ENCODE measurements at regions not wholly inside any gene's neighbourhood (a gene's known extent, or its start where the extent isn't known, plus 50 kb on each side); places are given as distances from the start of the nearest gene placed in this dataset.

- DNase-seq (ENCODE audit: extremely low read depth, low read depth): no peak
Measured at GRCh38 chr21:26743524-26743923, 101.7 kb downstream of the ADAMTS1 start.

GRCh38 chr21:26739189-26739588 lies 106.0 kb downstream of the ADAMTS1 start:
- no peak for DNase-seq (ENCODE audit: extremely low read depth, low read depth)

DNA sequence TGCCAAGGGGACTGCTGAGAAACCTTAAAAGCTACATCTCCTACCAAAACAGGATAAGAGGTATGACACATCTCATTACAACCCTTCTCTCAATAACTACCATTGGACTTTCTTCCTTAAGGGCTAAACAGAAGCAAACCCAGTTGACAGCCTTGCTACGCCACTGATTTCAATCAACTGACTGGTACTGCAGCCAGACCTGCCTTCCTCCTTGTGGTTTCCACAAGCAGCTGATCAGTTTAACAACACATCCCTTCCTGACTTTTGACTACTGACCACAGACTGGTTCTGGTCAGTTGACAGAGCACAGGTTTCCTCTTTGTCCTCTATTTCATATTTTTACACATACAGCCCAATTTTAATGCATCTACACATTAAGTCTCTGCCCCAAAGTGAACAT lies 108.8 kb downstream of the ADAMTS1 start:
- DNase-seq (ENCODE audit: extremely low read depth, low read depth): no peak

DNA sequence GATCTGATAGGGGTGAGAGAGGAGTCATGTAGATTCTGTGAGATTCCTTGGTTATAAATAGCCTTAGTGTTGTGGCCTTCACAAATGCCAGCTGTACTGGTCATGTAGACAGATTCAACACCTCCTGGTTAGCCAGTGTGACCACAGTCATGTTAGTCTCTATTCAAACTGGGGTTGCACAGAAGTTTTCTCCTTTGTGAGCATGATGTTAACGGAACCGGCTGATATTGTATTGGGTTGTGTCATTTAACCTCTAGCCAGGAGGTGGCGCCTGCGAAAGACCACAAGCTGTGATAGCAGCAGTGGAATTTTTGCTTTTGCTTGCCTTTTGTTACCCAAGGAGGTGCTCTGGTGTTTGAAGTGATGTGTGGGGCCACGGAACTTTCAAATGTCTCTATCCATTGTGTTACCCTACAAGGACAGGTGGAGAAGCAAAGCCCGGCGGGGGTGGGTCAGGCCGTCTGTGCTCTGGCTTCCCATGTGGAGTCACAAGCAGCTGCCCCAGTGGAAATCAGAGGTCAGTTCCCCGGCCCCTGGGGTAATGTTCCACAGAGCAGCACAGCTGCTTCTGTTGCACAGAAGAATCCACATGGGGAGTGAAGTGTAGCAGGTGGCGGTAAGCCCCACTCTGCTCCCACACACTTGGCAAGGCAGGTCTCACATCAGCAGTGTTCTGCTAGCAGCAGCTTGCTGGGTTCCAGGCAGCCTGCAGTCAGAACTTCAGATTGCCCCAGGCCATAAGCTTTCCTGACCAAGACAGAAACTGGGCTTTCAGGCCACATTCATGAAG lies 112.6 kb downstream of the ADAMTS1 start:
- DNase-seq (ENCODE audit: extremely low read depth, low read depth): peak; percentile 19

DNA sequence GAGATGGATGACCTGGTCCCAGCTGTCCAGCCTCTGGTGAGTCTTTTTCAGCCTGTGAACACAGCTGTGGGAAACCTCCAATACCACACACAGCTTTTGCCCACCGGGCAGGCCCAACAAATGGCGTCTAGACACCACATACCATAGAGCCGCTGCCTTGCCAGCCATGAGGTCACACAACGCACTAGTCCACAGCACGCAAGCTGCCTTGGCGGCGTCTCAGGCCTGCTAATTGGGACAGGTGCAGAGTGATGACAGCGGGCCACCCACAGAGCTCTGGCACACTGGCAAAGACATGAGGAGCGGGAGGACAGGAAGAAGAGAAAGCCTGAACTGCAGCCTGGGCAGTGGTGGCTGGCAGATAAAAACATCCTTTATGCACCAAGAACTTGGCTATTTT lies 125.5 kb downstream of the ADAMTS1 start:
- no peak for DNase-seq (ENCODE audit: extremely low read depth, low read depth)

GRCh38 chr21:26717146-26717739 lies 128.0 kb downstream of the ADAMTS1 start:
- peak; percentile 8 for DNase-seq (ENCODE audit: extremely low read depth, low read depth)

- peak; percentile 58 for DNase-seq (ENCODE audit: extremely low read depth, low read depth)
Measured at GRCh38 chr21:26715878-26716506, 129.2 kb downstream of the ADAMTS1 start.

- DNase-seq (ENCODE audit: extremely low read depth, low read depth): no peak
Measured at GRCh38 chr21:26715116-26715515, 130.1 kb downstream of the ADAMTS1 start.

DNA sequence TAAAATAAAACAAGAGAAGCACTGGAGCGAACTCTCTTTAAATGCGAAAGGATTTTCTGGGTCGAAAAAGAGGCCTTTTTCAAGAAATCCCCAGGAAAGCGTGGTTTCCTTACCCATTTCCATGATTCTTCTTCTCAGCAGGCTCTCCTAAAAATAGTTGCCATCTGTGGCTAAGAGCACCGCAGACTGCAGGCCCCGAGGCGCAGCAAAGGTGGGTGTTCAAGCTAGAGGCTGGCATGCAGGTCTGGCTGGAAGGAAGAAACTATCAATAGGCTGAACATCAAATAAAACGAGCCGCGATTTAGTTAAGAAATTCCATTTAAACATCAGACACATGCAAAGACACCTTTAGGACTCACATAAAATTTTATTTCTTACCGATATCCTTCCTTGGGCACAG lies 135.1 kb downstream of the ADAMTS1 start:
- no peak for DNase-seq (ENCODE audit: extremely low read depth, low read depth)

DNA sequence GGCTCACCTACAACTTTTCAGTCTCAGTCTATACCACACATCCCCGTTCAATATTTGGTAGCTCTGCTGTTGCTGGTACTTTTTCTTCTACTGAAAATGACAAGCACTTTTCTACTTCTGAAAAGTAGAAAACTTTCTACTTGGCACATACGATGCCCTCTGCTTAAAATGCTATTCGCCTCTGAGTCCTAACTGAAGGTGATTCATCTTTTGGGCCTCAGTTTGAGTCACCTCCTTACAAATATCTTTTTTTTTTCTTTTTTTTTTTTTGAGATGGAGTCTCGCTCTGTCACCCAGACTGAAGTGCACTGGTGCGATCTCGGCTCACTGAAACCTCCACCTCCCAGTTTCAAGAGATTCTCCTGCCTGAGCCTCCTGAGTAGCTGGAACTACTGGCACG lies 136.0 kb upstream of the CYYR1 start:
- no peak for DNase-seq (ENCODE audit: extremely low read depth, low read depth)

DNA sequence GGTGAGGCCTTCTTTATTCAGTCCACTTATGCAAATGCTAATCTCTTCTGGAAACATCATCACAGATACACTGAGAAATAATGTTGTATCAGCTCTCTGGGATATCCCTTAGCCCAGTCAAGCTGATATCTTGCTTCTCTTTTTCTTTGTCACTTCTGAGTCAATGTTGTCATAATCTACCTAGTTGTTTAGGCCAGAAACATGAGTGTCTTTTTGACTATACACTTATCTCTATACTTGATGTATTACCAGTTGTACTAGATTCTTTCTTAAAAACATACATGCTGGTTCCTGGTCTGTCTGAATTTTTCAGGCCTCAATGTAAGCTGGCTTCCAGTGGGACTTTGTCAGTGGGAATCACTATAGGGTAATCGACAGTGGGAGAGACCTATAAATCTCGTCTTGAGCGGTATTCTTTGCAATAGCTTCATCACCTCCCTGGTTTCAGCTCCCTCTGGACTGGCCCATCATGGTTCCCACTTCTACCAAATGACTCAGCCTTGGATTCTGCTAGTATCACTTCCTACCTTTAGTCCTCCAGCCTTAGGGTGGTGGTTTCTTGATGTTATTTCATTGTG lies 135.2 kb upstream of the CYYR1 start:
- DNase-seq (ENCODE audit: extremely low read depth, low read depth): no peak

GRCh38 chr21:26707246-26707645 lies 134.2 kb upstream of the CYYR1 start:
- DNase-seq (ENCODE audit: extremely low read depth, low read depth): no peak

DNA sequence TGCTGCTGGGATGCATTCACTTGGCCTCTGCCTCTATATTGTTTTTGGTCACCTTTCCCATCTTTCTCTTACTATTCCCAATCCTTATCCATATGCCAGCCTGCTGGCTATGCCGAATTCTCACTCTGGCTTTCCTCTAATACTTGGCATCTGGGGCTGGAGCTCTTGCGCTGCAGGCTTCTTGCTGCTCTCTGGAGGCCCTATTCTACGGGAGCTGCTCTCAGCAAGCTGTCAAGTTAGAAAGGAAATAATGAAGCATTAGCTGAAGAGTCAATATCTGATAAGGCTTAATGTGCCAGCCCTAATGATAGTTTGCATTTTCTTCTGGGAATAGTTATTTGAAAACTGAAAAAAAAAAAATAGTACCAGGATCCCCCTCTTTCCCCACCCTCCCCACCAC lies 125.3 kb upstream of the CYYR1 start:
- no peak for DNase-seq (ENCODE audit: extremely low read depth, low read depth)

DNA sequence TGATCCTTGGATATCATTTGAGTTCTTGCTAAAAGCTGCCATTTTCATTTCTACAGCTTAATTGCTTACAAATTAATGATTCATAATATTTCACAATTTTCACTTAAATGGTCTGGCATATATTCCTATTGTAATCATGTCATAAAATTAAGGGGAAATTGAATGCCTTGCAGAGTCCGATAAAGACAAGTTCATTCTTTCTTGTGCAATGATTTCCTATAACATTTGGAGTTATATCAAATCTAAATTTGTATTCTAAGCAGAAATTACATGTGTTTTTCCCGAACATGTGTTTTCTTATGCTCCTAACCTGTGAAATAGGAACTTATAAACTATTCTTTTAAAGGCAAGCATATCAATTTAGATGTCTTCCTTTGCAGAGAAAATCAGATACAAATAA lies 118.3 kb upstream of the CYYR1 start:
- no peak for DNase-seq (ENCODE audit: extremely low read depth, low read depth)

DNA sequence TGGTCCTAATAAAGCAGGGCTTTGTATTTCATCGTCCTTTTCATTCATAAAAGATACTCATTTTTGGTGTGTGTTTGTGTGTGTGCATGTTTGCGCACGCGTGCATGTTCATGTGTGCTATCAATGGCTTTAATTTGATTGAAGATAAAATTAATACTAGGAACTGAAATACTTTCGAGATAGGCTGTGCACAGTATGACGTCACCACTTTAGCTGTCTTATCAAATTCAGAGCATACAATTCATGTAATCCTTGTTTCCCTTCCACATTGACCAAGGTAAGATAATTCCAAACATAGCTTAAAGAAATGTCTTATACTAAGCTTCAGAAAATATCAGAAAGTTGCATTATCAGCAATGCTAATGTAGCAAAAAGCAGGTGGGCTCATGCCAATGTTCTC lies 113.6 kb upstream of the CYYR1 start:
- DNase-seq (ENCODE audit: extremely low read depth, low read depth): no peak

- peak; percentile 26 for DNase-seq (ENCODE audit: extremely low read depth, low read depth)
Measured at GRCh38 chr21:26686278-26686677, 113.2 kb upstream of the CYYR1 start.

GRCh38 chr21:26684889-26685288 lies 111.8 kb upstream of the CYYR1 start:
- no peak for DNase-seq (ENCODE audit: extremely low read depth, low read depth)

DNA sequence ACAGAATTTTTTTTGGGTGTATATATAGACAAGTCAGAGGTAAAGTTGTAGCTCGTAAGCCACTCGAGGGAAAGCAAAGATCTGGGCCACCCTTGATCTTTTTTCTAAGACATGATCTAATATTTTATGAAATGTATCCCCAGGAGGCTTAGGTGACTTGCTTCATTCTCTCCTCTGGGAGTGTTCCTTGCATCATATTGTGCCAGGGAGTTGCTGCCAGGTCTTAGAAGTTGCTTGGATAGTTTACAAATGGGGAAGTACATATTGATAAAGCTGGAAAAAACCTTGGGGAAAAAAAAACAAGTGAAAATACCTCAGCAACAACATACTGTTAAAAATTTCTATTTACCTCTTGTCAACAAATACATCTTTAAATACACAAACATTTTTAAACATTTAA lies 110.9 kb upstream of the CYYR1 start:
- DNase-seq (ENCODE audit: extremely low read depth, low read depth): peak; percentile 1

GRCh38 chr21:26679284-26679683 lies 106.2 kb upstream of the CYYR1 start:
- DNase-seq (ENCODE audit: extremely low read depth, low read depth): no peak

DNA sequence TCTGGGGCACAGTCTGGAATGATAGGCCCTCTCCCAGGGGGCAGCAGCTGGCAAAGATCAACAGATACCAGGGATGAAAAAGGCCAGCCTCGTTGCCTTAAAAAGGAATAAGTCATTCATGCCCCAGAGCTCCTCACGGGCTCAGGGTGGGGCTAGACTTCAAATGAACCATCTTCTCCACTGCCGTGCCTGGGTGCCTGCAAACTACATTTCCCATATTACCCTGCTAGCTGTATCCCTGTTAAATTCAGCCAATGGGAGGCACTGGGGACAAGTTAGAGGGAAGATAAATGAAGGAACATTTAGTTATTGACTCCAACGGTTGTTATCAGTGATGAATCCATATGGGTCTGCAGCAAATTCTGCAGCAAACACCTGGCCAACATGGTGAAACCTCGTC lies 101.2 kb upstream of the CYYR1 start:
- DNase-seq (ENCODE audit: extremely low read depth, low read depth): no peak

DNA sequence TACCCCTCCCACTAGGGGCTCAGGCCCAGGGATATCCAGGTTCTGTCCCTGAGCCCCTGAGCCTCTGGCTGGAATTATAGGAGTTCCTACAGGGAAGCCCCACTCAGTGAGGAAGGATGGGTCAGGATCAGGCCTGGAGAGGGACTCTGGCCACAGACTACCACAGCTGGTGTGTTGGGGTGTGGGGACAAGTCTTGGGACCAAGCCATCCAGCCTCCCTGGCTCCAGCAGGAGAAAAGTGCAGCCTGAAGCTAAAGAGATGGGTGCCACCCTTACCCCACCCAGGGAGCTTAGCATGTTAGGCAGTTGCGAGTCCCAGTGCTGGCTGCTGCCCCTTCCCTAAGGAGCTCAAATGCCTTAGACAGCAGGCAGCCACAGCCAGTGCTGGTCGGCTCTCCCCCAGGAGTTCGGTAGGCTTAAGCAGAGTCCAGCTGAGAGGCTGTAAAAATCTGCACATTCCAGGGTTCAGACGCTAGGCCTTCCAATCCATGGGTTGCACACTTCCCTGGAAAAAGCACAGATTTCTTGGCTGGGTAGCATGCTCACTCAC lies 96.2 kb upstream of the CYYR1 start:
- DNase-seq (ENCODE audit: extremely low read depth, low read depth): no peak
